ENCODE measurements at regions not wholly inside any gene's neighbourhood (a gene's known extent, or its start where the extent isn't known, plus 50 kb on each side); places are given as distances from the start of the nearest gene placed in this dataset.

DNA sequence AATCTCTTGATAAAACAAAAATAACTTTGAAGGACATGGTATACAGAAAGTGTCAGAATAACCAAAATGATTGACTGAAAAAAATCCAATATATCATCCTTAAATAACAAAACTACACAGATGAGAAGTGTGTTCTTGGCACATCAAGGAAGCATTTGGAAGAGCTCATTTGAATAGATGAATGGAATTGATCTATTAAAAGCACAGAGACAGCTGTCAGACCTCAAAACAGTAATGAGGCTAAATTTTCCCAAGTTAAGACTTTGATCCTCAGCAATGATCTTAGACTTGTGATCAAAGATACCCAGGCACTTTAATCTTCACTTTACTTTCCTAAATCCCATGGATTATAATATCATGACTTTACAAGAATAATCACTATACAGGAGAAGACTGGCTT is 395.4 kb upstream of the NFE2L3 start:
- TF ChIP-seq, protein P1, sequence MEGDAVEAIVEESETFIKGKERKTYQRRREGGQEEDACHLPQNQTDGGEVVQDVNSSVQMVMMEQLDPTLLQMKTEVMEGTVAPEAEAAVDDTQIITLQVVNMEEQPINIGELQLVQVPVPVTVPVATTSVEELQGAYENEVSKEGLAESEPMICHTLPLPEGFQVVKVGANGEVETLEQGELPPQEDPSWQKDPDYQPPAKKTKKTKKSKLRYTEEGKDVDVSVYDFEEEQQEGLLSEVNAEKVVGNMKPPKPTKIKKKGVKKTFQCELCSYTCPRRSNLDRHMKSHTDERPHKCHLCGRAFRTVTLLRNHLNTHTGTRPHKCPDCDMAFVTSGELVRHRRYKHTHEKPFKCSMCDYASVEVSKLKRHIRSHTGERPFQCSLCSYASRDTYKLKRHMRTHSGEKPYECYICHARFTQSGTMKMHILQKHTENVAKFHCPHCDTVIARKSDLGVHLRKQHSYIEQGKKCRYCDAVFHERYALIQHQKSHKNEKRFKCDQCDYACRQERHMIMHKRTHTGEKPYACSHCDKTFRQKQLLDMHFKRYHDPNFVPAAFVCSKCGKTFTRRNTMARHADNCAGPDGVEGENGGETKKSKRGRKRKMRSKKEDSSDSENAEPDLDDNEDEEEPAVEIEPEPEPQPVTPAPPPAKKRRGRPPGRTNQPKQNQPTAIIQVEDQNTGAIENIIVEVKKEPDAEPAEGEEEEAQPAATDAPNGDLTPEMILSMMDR (IDR thresholded peaks at IDR 0.05; ENCODE audit: insufficient read depth, low read depth, low read length) = no peak
- TF ChIP-seq EZH2 (IDR thresholded peaks at IDR 0.05; ENCODE audit: insufficient read depth, low read length) = no peak

Data from astrocyte (in vitro differentiated cells and primary cell).